SK-N-SH (cell line): ENCODE measurements at regions not wholly inside any gene's neighbourhood (a gene's known extent, or its start where the extent isn't known, plus 50 kb on each side); places are given as distances from the start of the nearest gene placed in this dataset.

Source experiments
- CTCF ChIA-PET: fragments of 300-600, 350-600 bp; formaldehyde crosslinking; extraction: SDS; loops from one replicate; lab custom pipeline; 2021; lab: Yijun Ruan, JAX
- POLR2A ChIA-PET: fragments of 350-600 bp; sonication (Branson Sonifier 250); formaldehyde crosslinking; extraction: SDS; loops from one replicate; lab custom pipeline; 2020; ENCODE audit warnings: antibody characterized with exemption, inconsistent platforms; lab: Yijun Ruan, JAX
- DNase-seq: peaks from one replicate; pipeline ENCODE4 v3.0.0; 2012
- H2AFZ ChIP-seq: fragments of 200-600 bp; sonication (generic); 2 replicates; pipeline ENCODE4 v1.8.1; 2016; ENCODE audit warnings: antibody characterized with exemption, mild to moderate bottlenecking, low read depth
- H3F3A ChIP-seq: fragments of 200-600 bp; sonication (generic); replicated peaks from 2 replicates; pipeline ENCODE3; 2016; ENCODE audit warnings: antibody characterized with exemption, mild to moderate bottlenecking; ENCODE audit not compliant: insufficient read depth
- H3K27ac ChIP-seq, 2 experiments: fragments of 200-500 bp in 1 of 2; fragments of 200-600 bp in 1 of 2; sonication (Bioruptor generic) in 1 of 2; sonication (generic), shearing (Covaris generic) in 1 of 2; 2 replicates each; pipeline versions ENCODE4 v1.5.1 to v1.6.1; 2014 to 2016; ENCODE audit warnings: low read depth in 2 of 2, inconsistent platforms in 1 of 2, low read length in 1 of 2, mild to moderate bottlenecking in 1 of 2, mixed read lengths in 1 of 2
- H3K27me3 ChIP-seq: fragments of 200-600 bp; sonication (generic), shearing (Covaris generic); 2 replicates; pipeline ENCODE4 v1.6.1; 2016; ENCODE audit warnings: mixed run types; ENCODE audit not compliant: insufficient read depth
- H3K36me3 ChIP-seq, 2 experiments: fragments of 200-500 bp in 1 of 2; fragments of 200-600 bp in 1 of 2; sonication (Bioruptor generic) in 1 of 2; sonication (generic) in 1 of 2; replicated peaks in 1 of 2; 2 replicates each; pipeline versions ENCODE3 to v1.5.1; 2014 to 2016; ENCODE audit warnings: low read length in 1 of 2, mild to moderate bottlenecking in 1 of 2; ENCODE audit not compliant: insufficient read depth in 2 of 2, control insufficient read depth in 1 of 2
- H3K4me1 ChIP-seq, 2 experiments: fragments of 200-500 bp in 1 of 2; fragments of 200-600 bp in 1 of 2; sonication (Bioruptor generic) in 1 of 2; sonication (generic), shearing (Covaris generic) in 1 of 2; 2 replicates each; pipeline versions ENCODE4 v1.5.1 to v1.6.1; 2014 to 2016; ENCODE audit warnings: low read depth in 1 of 2, low read length in 1 of 2, mixed run types in 1 of 2; ENCODE audit not compliant: insufficient read depth in 2 of 2, control insufficient read depth in 1 of 2
- H3K4me2 ChIP-seq: fragments of 200-600 bp; sonication (generic), shearing (Covaris generic); 2 replicates; pipeline ENCODE4 v1.6.1; 2017; ENCODE audit warnings: mixed run types
- H3K4me3 ChIP-seq, 2 experiments: fragments of 200-500 bp in 1 of 2; fragments of 200-600 bp in 1 of 2; sonication (Bioruptor generic) in 1 of 2; sonication (generic), shearing (Covaris generic) in 1 of 2; 2 replicates each; pipeline versions ENCODE4 v1.5.1 to v1.8.1; 2014 to 2016; ENCODE audit warnings: low read depth in 2 of 2, inconsistent platforms in 1 of 2, low read length in 1 of 2, mild to moderate bottlenecking in 1 of 2, mixed read lengths in 1 of 2, moderate library complexity in 1 of 2
- H3K79me2 ChIP-seq: fragments of 200-600 bp; sonication (generic); 2 replicates; pipeline ENCODE4 v1.8.1; 2017; ENCODE audit warnings: mild to moderate bottlenecking; ENCODE audit not compliant: insufficient read depth
- H3K9ac ChIP-seq: fragments of 200-600 bp; sonication (generic); 2 replicates; pipeline ENCODE4 v1.6.1; 2017; ENCODE audit warnings: mixed run types
- H3K9me2 ChIP-seq: fragments of 200-600 bp; sonication (generic); 2 replicates; pipeline ENCODE4 v1.6.1; 2017; ENCODE audit warnings: mixed run types
- H3K9me3 ChIP-seq: fragments of 200-600 bp; sonication (generic); 2 replicates; pipeline ENCODE4 v1.6.1; 2017; ENCODE audit warnings: mixed run types, mild to moderate bottlenecking, moderate library complexity
- H4K20me1 ChIP-seq: fragments of 200-600 bp; sonication (generic); 2 replicates; pipeline ENCODE4 v1.6.1; 2017; ENCODE audit warnings: mild to moderate bottlenecking, mixed run types; ENCODE audit not compliant: insufficient read depth
- CHD2 ChIP-seq: fragments of 150-350 bp; IDR thresholded peaks from 2 replicates; pipeline ENCODE4 v1.6.1; 2018; ENCODE audit warnings: low read length; ENCODE audit not compliant: partially characterized antibody
- ELF1 ChIP-seq: IDR thresholded peaks from 2 replicates; pipeline ENCODE4 v1.4.0; 2012
- EZH2phosphoT487 ChIP-seq: fragments of 200-600 bp; sonication (generic); IDR thresholded peaks from 2 replicates; pipeline ENCODE4 v1.6.1; 2017; ENCODE audit warnings: low read depth, mixed run types, mild to moderate bottlenecking, antibody characterized with exemption, moderate library complexity, borderline replicate concordance
- FOSL2 ChIP-seq: IDR thresholded peaks from 2 replicates; pipeline ENCODE4 v1.4.0; 2012; ENCODE audit warnings: low read depth, mild to moderate bottlenecking, moderate library complexity, borderline replicate concordance
- FOXM1 ChIP-seq: IDR thresholded peaks from 2 replicates; pipeline ENCODE4 v1.4.0; 2012; ENCODE audit warnings: low read depth, mild to moderate bottlenecking
- GATA2 ChIP-seq: sonication (generic); formaldehyde crosslinking; IDR thresholded peaks from 2 replicates; pipeline ENCODE4 v1.5.0; 2020; ENCODE audit warnings: mild to moderate bottlenecking, missing genetic modification reagents
- MAX ChIP-seq: IDR thresholded peaks from 2 replicates; pipeline ENCODE4 v1.4.0; 2012; ENCODE audit warnings: low read depth
- MEF2A ChIP-seq: IDR thresholded peaks from 2 replicates; pipeline ENCODE4 v1.4.0; 2012; ENCODE audit warnings: low read depth, borderline replicate concordance
- MXI1 ChIP-seq: IDR thresholded peaks from 2 replicates; pipeline ENCODE4 v1.6.1; 2012; ENCODE audit warnings: mild to moderate bottlenecking, low read depth, low read length, improper control_type of control experiment
- RFX5 ChIP-seq: IDR thresholded peaks from 2 replicates; pipeline ENCODE4 v1.6.1; 2012; ENCODE audit warnings: mild to moderate bottlenecking, improper control_type of control experiment, low read length
- RXRA ChIP-seq: IDR thresholded peaks from 2 replicates; pipeline ENCODE4 v1.4.0; 2012; ENCODE audit warnings: low read depth, mild to moderate bottlenecking, borderline replicate concordance
- SMC3 ChIP-seq: IDR thresholded peaks from 2 replicates; pipeline ENCODE4 v1.6.1; 2012; ENCODE audit warnings: low read depth, low read length, improper control_type of control experiment
- TCF12 ChIP-seq: IDR thresholded peaks from 2 replicates; pipeline ENCODE4 v1.4.0; 2012
- TEAD4 ChIP-seq: IDR thresholded peaks from 2 replicates; pipeline ENCODE4 v1.4.0; 2012; ENCODE audit warnings: mild to moderate bottlenecking, borderline replicate concordance; ENCODE audit not compliant: insufficient read depth
- USF2 ChIP-seq: fragments of 150-350 bp; IDR thresholded peaks from 2 replicates; pipeline ENCODE4 v1.6.1; 2017; ENCODE audit warnings: antibody characterized with exemption, low read length, low read depth, borderline replicate concordance
- WGBS: methylation state at CpG from one replicate; pipeline ENCODE4 v1.1.6; 2017; ENCODE audit warnings: low lambda C conversion rate; 5-methylcytosine and 5-hydroxymethylcytosine counted together
- TF ChIP-seq, protein P1 (sequence below): IDR thresholded peaks from 2 replicates; pipeline ENCODE4 v1.6.1; 2012; ENCODE audit warnings: mild to moderate bottlenecking, low read depth, low read length, moderate library complexity
- TF ChIP-seq, protein P2 (sequence below): IDR thresholded peaks from 2 replicates; pipeline ENCODE4 v1.4.0; 2012; ENCODE audit warnings: low read depth, borderline replicate concordance

DNA sequence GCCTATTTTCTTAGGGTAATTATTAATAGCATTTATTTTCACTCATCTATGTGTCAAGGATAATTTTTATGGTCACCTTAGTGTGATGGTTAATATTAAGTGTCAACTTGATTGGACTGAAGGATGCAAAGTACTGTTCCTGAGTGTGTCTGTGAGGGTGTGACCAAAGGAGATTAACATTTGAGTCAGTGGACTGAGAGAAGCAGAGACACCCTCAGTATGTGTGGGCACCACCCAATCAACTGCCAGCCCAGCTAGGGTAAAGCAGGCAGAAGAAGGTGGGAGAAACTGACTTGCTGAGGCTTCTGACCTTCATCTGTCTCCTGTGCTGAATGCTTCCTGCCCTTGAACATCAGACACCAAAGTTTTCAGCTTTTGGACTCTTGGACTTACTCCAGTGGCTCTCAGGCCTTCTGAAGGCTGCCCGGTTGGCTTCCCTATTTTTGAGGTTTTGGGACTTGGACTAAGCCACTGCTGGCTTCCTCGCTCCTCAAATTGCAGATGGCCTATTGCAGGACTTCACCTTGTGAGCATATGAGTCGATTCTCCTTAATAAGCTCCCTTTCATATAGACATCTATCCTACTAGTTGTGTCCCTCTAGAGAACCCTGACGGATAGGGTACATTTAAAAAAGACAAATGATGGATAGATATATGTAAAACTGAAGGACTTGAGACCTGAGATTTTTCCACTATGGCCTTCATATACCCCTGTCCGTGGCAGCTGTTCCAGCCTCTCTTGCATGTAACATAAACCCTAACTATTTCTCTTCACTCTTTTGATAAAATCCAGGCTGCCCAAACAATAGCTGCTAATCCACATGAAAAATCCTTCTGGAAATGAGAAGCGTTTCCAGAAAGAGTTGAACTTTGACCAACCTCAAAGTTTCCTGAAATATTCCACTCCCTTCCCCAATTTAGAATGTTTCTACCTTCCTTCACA lies 62.1 kb upstream of the RGS17 start:
- no peak overlapping the region for H3K27ac ChIP-seq
- no peaks in the 10 kb centered on the region for H3K79me2 ChIP-seq
- no peak overlapping the region for H2AFZ ChIP-seq
- TF ChIP-seq GATA2 = no peak
- TF ChIP-seq, protein P1, sequence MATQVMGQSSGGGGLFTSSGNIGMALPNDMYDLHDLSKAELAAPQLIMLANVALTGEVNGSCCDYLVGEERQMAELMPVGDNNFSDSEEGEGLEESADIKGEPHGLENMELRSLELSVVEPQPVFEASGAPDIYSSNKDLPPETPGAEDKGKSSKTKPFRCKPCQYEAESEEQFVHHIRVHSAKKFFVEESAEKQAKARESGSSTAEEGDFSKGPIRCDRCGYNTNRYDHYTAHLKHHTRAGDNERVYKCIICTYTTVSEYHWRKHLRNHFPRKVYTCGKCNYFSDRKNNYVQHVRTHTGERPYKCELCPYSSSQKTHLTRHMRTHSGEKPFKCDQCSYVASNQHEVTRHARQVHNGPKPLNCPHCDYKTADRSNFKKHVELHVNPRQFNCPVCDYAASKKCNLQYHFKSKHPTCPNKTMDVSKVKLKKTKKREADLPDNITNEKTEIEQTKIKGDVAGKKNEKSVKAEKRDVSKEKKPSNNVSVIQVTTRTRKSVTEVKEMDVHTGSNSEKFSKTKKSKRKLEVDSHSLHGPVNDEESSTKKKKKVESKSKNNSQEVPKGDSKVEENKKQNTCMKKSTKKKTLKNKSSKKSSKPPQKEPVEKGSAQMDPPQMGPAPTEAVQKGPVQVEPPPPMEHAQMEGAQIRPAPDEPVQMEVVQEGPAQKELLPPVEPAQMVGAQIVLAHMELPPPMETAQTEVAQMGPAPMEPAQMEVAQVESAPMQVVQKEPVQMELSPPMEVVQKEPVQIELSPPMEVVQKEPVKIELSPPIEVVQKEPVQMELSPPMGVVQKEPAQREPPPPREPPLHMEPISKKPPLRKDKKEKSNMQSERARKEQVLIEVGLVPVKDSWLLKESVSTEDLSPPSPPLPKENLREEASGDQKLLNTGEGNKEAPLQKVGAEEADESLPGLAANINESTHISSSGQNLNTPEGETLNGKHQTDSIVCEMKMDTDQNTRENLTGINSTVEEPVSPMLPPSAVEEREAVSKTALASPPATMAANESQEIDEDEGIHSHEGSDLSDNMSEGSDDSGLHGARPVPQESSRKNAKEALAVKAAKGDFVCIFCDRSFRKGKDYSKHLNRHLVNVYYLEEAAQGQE = no peak
- no peak for TF ChIP-seq EZH2phosphoT487
- no peak for TF ChIP-seq MEF2A
- TF ChIP-seq SMC3 = no peak
- TF ChIP-seq TCF12 = no peak
- no peak for TF ChIP-seq RFX5
- TF ChIP-seq, protein P2, sequence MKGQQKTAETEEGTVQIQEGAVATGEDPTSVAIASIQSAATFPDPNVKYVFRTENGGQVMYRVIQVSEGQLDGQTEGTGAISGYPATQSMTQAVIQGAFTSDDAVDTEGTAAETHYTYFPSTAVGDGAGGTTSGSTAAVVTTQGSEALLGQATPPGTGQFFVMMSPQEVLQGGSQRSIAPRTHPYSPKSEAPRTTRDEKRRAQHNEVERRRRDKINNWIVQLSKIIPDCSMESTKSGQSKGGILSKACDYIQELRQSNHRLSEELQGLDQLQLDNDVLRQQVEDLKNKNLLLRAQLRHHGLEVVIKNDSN = no peak
- TF ChIP-seq USF2 = no peak
- TF ChIP-seq TEAD4 = no peak
- no peak for TF ChIP-seq MAX
- no peak for TF ChIP-seq CHD2
- TF ChIP-seq RXRA = no peak
- TF ChIP-seq FOXM1 = no peak
- TF ChIP-seq FOSL2 = no peak
- TF ChIP-seq MXI1 = no peak
- no peak for TF ChIP-seq ELF1
- H4K20me1 ChIP-seq = no peaks in the 10 kb centered on the region
- no peaks in the 10 kb centered on the region for H3K27me3 ChIP-seq
- whole genome bisulfite sequencing = 73% methylated on average over 6 of the region's 6 CpGs
- no peaks in the 10 kb centered on the region for H3K36me3 ChIP-seq
- H3K9ac ChIP-seq = no peak overlapping the region
- ChIA-PET CTCF (interaction anchor here (1.0 to 1.1 kb wide), 2 partner anchors 9 to 14 kb away, joined by 3 read pairs; no protein-coding TSS in a partner anchor), POLR2A (no interaction called here)
- H3K4me1 ChIP-seq = no peaks in the 10 kb centered on the region
- DNase-seq = no peak
- no peaks in the 10 kb centered on the region for H3K9me3 ChIP-seq
- no peaks in the 10 kb centered on the region for H3F3A ChIP-seq
- no peak overlapping the region for H3K4me3 ChIP-seq
- H3K9me2 ChIP-seq = no peaks in the 10 kb centered on the region
- no peak overlapping the region for H3K4me2 ChIP-seq
